ENCODE measurements at regions not wholly inside any gene's neighbourhood (a gene's known extent, or its start where the extent isn't known, plus 50 kb on each side); places are given as distances from the start of the nearest gene placed in this dataset.

DNA sequence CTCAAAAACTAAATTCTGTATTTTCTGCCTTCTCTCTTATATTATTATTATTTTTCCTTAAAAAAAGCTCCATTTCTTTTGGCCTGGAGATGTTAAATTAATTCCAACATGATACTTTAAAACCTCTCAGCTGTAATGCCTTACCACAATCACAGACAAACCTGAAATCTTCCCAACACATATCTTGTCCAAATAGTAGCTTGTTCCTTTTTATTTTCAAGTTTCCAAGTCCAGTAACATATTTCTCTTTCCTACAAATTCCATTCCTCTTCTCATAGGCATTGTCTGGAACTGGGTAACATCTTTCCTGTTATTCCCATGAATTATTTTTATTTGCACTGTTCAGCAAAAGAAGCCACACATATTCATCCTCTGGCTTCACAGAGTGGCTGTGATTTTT lies 137.0 kb downstream of the SLITRK6 start:
- H3K27me3 ChIP-seq (ENCODE audit: control insufficient read depth, insufficient read depth, low read length), result no peaks in the 10 kb centered on the region
- H3K4me3 ChIP-seq (replicated peaks in 1 of 4; ENCODE audit: control extremely low read depth in 1 of 4, insufficient read depth in 1 of 4, low read depth in 3 of 4, low read length in 4 of 4), result no peak overlapping the region
- no peak overlapping the region for H2AFZ ChIP-seq (ENCODE audit: low read length)
- H3K79me2 ChIP-seq (ENCODE audit: control insufficient read depth, insufficient read depth, low read length), result no peaks in the 10 kb centered on the region
- H3K27ac ChIP-seq (ENCODE audit: insufficient read depth, low read length), result no peak overlapping the region
- no peaks in the 10 kb centered on the region for H3K36me3 ChIP-seq (ENCODE audit: control insufficient read depth, insufficient read depth, low read length)
- H3K4me2 ChIP-seq (ENCODE audit: extremely low read depth, insufficient read depth, low read length), result no peak overlapping the region
- no peaks in the 10 kb centered on the region for H3K9me3 ChIP-seq (ENCODE audit: control insufficient read depth, insufficient read depth, low read depth, low read length)
- TF ChIP-seq, protein P1, sequence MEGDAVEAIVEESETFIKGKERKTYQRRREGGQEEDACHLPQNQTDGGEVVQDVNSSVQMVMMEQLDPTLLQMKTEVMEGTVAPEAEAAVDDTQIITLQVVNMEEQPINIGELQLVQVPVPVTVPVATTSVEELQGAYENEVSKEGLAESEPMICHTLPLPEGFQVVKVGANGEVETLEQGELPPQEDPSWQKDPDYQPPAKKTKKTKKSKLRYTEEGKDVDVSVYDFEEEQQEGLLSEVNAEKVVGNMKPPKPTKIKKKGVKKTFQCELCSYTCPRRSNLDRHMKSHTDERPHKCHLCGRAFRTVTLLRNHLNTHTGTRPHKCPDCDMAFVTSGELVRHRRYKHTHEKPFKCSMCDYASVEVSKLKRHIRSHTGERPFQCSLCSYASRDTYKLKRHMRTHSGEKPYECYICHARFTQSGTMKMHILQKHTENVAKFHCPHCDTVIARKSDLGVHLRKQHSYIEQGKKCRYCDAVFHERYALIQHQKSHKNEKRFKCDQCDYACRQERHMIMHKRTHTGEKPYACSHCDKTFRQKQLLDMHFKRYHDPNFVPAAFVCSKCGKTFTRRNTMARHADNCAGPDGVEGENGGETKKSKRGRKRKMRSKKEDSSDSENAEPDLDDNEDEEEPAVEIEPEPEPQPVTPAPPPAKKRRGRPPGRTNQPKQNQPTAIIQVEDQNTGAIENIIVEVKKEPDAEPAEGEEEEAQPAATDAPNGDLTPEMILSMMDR (conservative IDR thresholded peaks at IDR 0.05 in 1 of 2, IDR thresholded peaks at IDR 0.05 in 1 of 2; ENCODE audit: low read depth in 1 of 2, low read length in 2 of 2), result no peak
- no peak for TF ChIP-seq EZH2 (IDR thresholded peaks at IDR 0.05; ENCODE audit: low read length, missing control alignments)
- no peaks in the 10 kb centered on the region for H3K4me1 ChIP-seq (ENCODE audit: control insufficient read depth, extremely low read depth, insufficient read depth, low read length)
- DNase-seq (ENCODE audit: low read depth in 2 of 2), result no peak
- no peak overlapping the region for H3K9ac ChIP-seq (ENCODE audit: insufficient read depth, low read length)
- H4K20me1 ChIP-seq (ENCODE audit: control insufficient read depth, extremely low read depth, insufficient read depth, low read length), result no peaks in the 10 kb centered on the region

DNA sequence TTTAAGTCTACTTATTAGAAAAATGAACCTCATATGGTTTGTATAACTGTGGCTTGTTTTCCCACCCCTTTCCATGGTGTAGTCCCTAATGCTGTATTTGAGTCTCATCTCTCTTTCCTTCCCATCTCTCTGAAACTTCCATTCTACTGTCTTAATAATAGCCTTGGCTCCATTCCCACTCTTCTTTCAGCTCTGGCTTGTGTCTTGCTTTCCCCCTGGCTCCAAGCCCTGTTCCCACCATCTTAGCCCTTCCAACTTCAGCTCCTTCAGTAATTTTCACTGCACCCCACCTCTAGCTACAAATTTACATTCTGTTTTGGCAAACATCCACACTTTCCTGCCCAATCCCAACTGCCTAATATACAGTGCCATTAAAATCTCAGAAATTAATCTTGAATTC lies 137.5 kb downstream of the SLITRK6 start:
- Histone ChIP-seq H3K79me2 (ENCODE audit: control insufficient read depth, insufficient read depth, low read length) (no peaks in the 10 kb centered on the region), H3K4me3 (replicated peaks in 1 of 4; ENCODE audit: control extremely low read depth in 1 of 4, insufficient read depth in 1 of 4, low read depth in 3 of 4, low read length in 4 of 4) (no peak overlapping the region), H4K20me1 (ENCODE audit: control insufficient read depth, extremely low read depth, insufficient read depth, low read length) (no peaks in the 10 kb centered on the region), H3K4me2 (ENCODE audit: extremely low read depth, insufficient read depth, low read length) (no peak overlapping the region), H2AFZ (ENCODE audit: low read length) (no peak overlapping the region), H3K27me3 (ENCODE audit: control insufficient read depth, insufficient read depth, low read length) (no peaks in the 10 kb centered on the region), H3K36me3 (ENCODE audit: control insufficient read depth, insufficient read depth, low read length) (no peaks in the 10 kb centered on the region), H3K9me3 (ENCODE audit: control insufficient read depth, insufficient read depth, low read depth, low read length) (no peaks in the 10 kb centered on the region), H3K4me1 (ENCODE audit: control insufficient read depth, extremely low read depth, insufficient read depth, low read length) (no peaks in the 10 kb centered on the region), H3K9ac (ENCODE audit: insufficient read depth, low read length) (no peak overlapping the region), H3K27ac (ENCODE audit: insufficient read depth, low read length) (no peak overlapping the region)
- TF ChIP-seq, protein P1 (conservative IDR thresholded peaks at IDR 0.05 in 1 of 2, IDR thresholded peaks at IDR 0.05 in 1 of 2; ENCODE audit: low read depth in 1 of 2, low read length in 2 of 2), result no peak
- TF ChIP-seq EZH2 (IDR thresholded peaks at IDR 0.05; ENCODE audit: low read length, missing control alignments), result no peak
- no peak for DNase-seq (ENCODE audit: low read depth in 2 of 2)

DNA sequence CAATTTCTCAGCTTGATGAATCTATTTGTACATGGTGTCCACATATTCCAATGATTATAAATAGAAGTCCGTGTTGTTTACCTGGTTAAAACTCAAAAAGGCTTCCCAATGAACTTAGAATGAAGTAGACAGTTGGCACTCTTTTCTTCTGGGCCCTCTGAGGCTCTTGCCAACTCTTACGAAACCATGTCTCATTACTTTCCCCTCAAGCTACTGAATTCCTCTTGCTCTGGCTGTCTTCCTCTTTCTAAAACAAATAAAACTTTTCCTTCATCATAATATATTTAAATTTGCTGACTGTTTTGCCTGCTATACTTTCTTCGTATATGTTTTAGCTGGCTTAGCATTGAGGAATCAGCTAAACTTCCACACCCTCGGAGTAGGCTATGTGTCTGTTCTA lies 139.7 kb downstream of the SLITRK6 start:
- H3K36me3 ChIP-seq (ENCODE audit: control insufficient read depth, insufficient read depth, low read length), result no peaks in the 10 kb centered on the region
- peak; percentile 21 to 66 for DNase-seq (ENCODE audit: low read depth in 2 of 2)
- no peaks in the 10 kb centered on the region for H3K9me3 ChIP-seq (ENCODE audit: control insufficient read depth, insufficient read depth, low read depth, low read length)
- TF ChIP-seq, protein P1 (conservative IDR thresholded peaks at IDR 0.05 in 1 of 2, IDR thresholded peaks at IDR 0.05 in 1 of 2; ENCODE audit: low read depth in 1 of 2, low read length in 2 of 2), result no peak
- TF ChIP-seq EZH2 (IDR thresholded peaks at IDR 0.05; ENCODE audit: low read length, missing control alignments), result no peak
- no peak overlapping the region for H3K4me3 ChIP-seq (replicated peaks in 1 of 4; ENCODE audit: control extremely low read depth in 1 of 4, insufficient read depth in 1 of 4, low read depth in 3 of 4, low read length in 4 of 4)
- no peak overlapping the region for H3K27ac ChIP-seq (ENCODE audit: insufficient read depth, low read length)
- no peaks in the 10 kb centered on the region for H3K79me2 ChIP-seq (ENCODE audit: control insufficient read depth, insufficient read depth, low read length)
- H3K4me1 ChIP-seq (ENCODE audit: control insufficient read depth, extremely low read depth, insufficient read depth, low read length), result no peaks in the 10 kb centered on the region
- no peaks in the 10 kb centered on the region for H3K27me3 ChIP-seq (ENCODE audit: control insufficient read depth, insufficient read depth, low read length)
- H4K20me1 ChIP-seq (ENCODE audit: control insufficient read depth, extremely low read depth, insufficient read depth, low read length), result no peaks in the 10 kb centered on the region
- H3K9ac ChIP-seq (ENCODE audit: insufficient read depth, low read length), result no peak overlapping the region
- H3K4me2 ChIP-seq (ENCODE audit: extremely low read depth, insufficient read depth, low read length), result no peak overlapping the region
- H2AFZ ChIP-seq (ENCODE audit: low read length), result no peak overlapping the region
